H4 (cell line): ENCODE measurements at regions not wholly inside any gene's neighbourhood (a gene's known extent, or its start where the extent isn't known, plus 50 kb on each side); places are given as distances from the start of the nearest gene placed in this dataset.
"Not testable (repeated sequence)": the region's sequence is repeated elsewhere in the genome, so short reads cannot be mapped to it uniquely, and the experiment has no call there.

Source experiments
- DNase-seq: peaks from one replicate; pipeline ENCODE4 v3.0.0-alpha.2; 2015; ENCODE audit warnings: low spot score

GRCh38 chr3:6704817-6705216 lies 156.1 kb upstream of the GRM7 start:
- not testable (repeated sequence) for DNase-seq

GRCh38 chr3:6706777-6707176 lies 154.1 kb upstream of the GRM7 start:
- no peak for DNase-seq

GRCh38 chr3:6709178-6709577 lies 151.7 kb upstream of the GRM7 start:
- no peak for DNase-seq

- no peak for DNase-seq
Measured at GRCh38 chr3:6714962-6715361, 146.0 kb upstream of the GRM7 start.

- DNase-seq = no peak
Measured at GRCh38 chr3:6716420-6716819, 144.5 kb upstream of the GRM7 start.

- DNase-seq = no peak
Measured at GRCh38 chr3:6717026-6717943, 143.6 kb upstream of the GRM7 start.

- no peak for DNase-seq
Measured at GRCh38 chr3:6719999-6720398, 140.9 kb upstream of the GRM7 start.

GRCh38 chr3:6721491-6721890 lies 139.4 kb upstream of the GRM7 start:
- no peak for DNase-seq

- DNase-seq = no peak
Measured at GRCh38 chr3:6723205-6723604, 137.7 kb upstream of the GRM7 start.

- DNase-seq = no peak
Measured at GRCh38 chr3:6726811-6727210, 134.1 kb upstream of the GRM7 start.

GRCh38 chr3:6732807-6733206 lies 128.1 kb upstream of the GRM7 start:
- DNase-seq = no peak

- DNase-seq = no peak
Measured at GRCh38 chr3:6733699-6734394, 127.1 kb upstream of the GRM7 start.

- no peak for DNase-seq
Measured at GRCh38 chr3:6734395-6734746, 126.5 kb upstream of the GRM7 start.

- no peak for DNase-seq
Measured at GRCh38 chr3:6736836-6737629, 123.9 kb upstream of the GRM7 start.

- DNase-seq = no peak
Measured at GRCh38 chr3:6737630-6738029, 123.3 kb upstream of the GRM7 start.

GRCh38 chr3:6739288-6739687 lies 121.6 kb upstream of the GRM7 start:
- no peak for DNase-seq

GRCh38 chr3:6743067-6743720 lies 117.7 kb upstream of the GRM7 start:
- DNase-seq = no peak

GRCh38 chr3:6746443-6746842 lies 114.5 kb upstream of the GRM7 start:
- DNase-seq = no peak

GRCh38 chr3:6747017-6747416 lies 113.9 kb upstream of the GRM7 start:
- no peak for DNase-seq

GRCh38 chr3:6750782-6751181 lies 110.1 kb upstream of the GRM7 start:
- DNase-seq = no peak

GRCh38 chr3:6753536-6753935 lies 107.4 kb upstream of the GRM7 start:
- no peak for DNase-seq
